Loucy (cell line): ENCODE measurements at regions not wholly inside any gene's neighbourhood (a gene's known extent, or its start where the extent isn't known, plus 50 kb on each side); places are given as distances from the start of the nearest gene placed in this dataset.

Experiments
- EZH2phosphoT487 ChIP-seq: fragments of 200-600 bp; IDR thresholded peaks from 2 replicates; pipeline ENCODE4 v1.6.1; 2018; ENCODE audit warnings: antibody characterized with exemption, mild to moderate bottlenecking, moderate library complexity, borderline replicate concordance
- TF ChIP-seq, protein P1 (sequence below): fragments of 200-600 bp; sonication (generic); conservative IDR thresholded peaks from 2 replicates; pipeline ENCODE4 v1.5.1; 2014; ENCODE audit warnings: mild to moderate bottlenecking, antibody characterized with exemption, low read length

DNA sequence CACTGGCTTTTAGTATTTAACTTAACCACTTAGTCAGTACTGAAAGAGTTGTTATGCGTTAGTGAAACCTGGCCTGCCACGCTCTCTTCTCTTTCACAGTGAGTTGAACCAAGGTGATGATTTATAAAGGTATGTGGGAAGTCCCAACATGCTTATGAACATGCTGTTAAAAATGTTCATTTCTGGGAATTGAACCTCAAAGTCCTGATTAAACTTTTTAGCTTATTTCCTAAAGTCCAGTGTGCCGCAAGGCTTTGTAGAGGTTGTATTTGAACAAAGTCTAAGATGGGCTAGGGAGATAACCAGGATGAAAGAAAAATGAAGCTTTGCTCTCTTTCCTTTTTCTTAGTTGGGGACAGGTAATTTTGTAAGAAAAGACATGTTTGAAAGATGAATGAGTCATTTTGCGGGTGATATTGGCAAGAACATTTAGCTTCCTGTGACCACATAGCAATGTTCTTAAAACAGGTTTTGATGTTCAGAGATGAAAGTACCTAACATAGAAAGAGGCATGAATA is 270.3 kb downstream of the DTHD1 start:
- TF ChIP-seq, protein P1, sequence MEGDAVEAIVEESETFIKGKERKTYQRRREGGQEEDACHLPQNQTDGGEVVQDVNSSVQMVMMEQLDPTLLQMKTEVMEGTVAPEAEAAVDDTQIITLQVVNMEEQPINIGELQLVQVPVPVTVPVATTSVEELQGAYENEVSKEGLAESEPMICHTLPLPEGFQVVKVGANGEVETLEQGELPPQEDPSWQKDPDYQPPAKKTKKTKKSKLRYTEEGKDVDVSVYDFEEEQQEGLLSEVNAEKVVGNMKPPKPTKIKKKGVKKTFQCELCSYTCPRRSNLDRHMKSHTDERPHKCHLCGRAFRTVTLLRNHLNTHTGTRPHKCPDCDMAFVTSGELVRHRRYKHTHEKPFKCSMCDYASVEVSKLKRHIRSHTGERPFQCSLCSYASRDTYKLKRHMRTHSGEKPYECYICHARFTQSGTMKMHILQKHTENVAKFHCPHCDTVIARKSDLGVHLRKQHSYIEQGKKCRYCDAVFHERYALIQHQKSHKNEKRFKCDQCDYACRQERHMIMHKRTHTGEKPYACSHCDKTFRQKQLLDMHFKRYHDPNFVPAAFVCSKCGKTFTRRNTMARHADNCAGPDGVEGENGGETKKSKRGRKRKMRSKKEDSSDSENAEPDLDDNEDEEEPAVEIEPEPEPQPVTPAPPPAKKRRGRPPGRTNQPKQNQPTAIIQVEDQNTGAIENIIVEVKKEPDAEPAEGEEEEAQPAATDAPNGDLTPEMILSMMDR: no peak
- TF ChIP-seq EZH2phosphoT487: no peak
